ENCODE measurements at regions not wholly inside any gene's neighbourhood (a gene's known extent, or its start where the extent isn't known, plus 50 kb on each side); places are given as distances from the start of the nearest gene placed in this dataset.

GRCh38 chr13:44652168-44652567, 76.0 kb upstream of the TSC22D1 start:
- ChIA-PET CTCF (no interaction called here), POLR2A (no interaction called here), RAD21 (ENCODE audit: low non-redundant PET in 1 of 2, low total read pairs in 2 of 2, uncharacterized antibody in 2 of 2, unreplicated experiment in 2 of 2) (no interaction called here)
- no TSS peak for BruUV-seq (replicated peaks)
- peaks cover 0 to 13% of the 10 kb centered on the region in 2 experiments; a peak in 1 of 4 replicates for H3K4me1 ChIP-seq (ENCODE audit: control insufficient read depth in 1 of 2, insufficient read depth in 2 of 2, low read length in 2 of 2)
- H3K36me3 ChIP-seq (ENCODE audit: control insufficient read depth in 1 of 2, insufficient read depth in 2 of 2, low read length in 2 of 2): no peaks in the 10 kb centered on the region
- H3K4me3 ChIP-seq (replicated peaks in 1 of 2; ENCODE audit: low read depth in 1 of 2, low read length in 2 of 2): no peak overlapping the region
- no peak overlapping the region for H3K4me2 ChIP-seq (ENCODE audit: low read length)
- ATAC-seq (no peak), DNase-seq (ENCODE audit: low read depth, low spot score) (no peak)
- intact Hi-C loops (cut with micrococcal nuclease): no loop called here
- H3K9ac ChIP-seq (ENCODE audit: low read length): no peak overlapping the region
- H3K27me3 ChIP-seq (ENCODE audit: insufficient read depth, low read length): no peaks in the 10 kb centered on the region
- H3K9me2 ChIP-seq (ENCODE audit: insufficient read depth): no peaks in the 10 kb centered on the region
- TF ChIP-seq SP1 (IDR thresholded peaks at IDR 0.05; ENCODE audit: low read depth) (no peak), ZNF274 (IDR thresholded peaks at IDR 0.05; ENCODE audit: low read depth, low read length) (no peak), FOSL1 (IDR thresholded peaks at IDR 0.05; ENCODE audit: low read depth) (no peak), EZH2 (IDR thresholded peaks at IDR 0.05) (no peak), POLR2AphosphoS5 (IDR thresholded peaks at IDR 0.05; ENCODE audit: low read depth, low read length) (no peak), ELF1 (IDR thresholded peaks at IDR 0.05; ENCODE audit: borderline replicate concordance, low read depth) (no peak)
- no peak overlapping the region for H2AFZ ChIP-seq (ENCODE audit: low read depth, low read length, poor library complexity, severe bottlenecking)
- no peaks in the 10 kb centered on the region for H4K20me1 ChIP-seq (ENCODE audit: insufficient read depth)
- no peaks in the 10 kb centered on the region for H3K9me3 ChIP-seq (ENCODE audit: control insufficient read depth in 1 of 2, insufficient read depth in 1 of 2, low read depth in 1 of 2, low read length in 2 of 2)
- no peak overlapping the region for H3K27ac ChIP-seq (ENCODE audit: low read depth, low read length)
- no peaks in the 10 kb centered on the region for H3K79me2 ChIP-seq (ENCODE audit: insufficient read depth, low read length)

DNA sequence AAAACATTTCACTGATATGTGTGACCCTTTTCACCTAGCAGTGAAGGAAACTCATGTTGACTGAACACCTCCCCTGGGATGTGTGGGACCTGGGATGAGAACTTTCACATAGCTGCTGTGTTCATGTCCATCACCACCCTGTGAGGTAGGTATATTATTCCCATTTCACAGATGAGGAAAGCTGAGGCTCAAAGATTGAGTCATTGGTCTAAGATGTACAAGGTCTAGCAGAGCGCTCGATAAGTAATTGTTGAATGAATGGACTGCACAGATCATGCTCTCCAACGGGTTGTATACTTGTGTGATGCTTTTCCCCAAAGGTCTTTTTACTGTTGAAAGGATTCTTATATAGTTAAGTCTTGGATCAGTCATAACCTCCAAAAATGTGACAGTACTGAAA, 75.6 kb upstream of the TSC22D1 start:
- no peak for ATAC-seq
- CTCF ChIA-PET: no interaction called here
- intact Hi-C loops (cut with micrococcal nuclease): no loop called here
- TF ChIP-seq EZH2phosphoT487 (IDR thresholded peaks at IDR 0.05; ENCODE audit: borderline replicate concordance): no peak
- TF ChIP-seq ELF1 (IDR thresholded peaks at IDR 0.05; ENCODE audit: borderline replicate concordance, low read depth): no peak
- no peak for TF ChIP-seq JUND (IDR thresholded peaks at IDR 0.05)
- no peak for TF ChIP-seq CEBPB (IDR thresholded peaks at IDR 0.05; ENCODE audit: low read depth)
- TF ChIP-seq SP1 (IDR thresholded peaks at IDR 0.05; ENCODE audit: low read depth): no peak
- no peak for TF ChIP-seq CBX3 (IDR thresholded peaks at IDR 0.05; ENCODE audit: low read depth)
- TF ChIP-seq SIN3A (IDR thresholded peaks at IDR 0.05; ENCODE audit: low read depth): no peak
- TF ChIP-seq CTCF (IDR thresholded peaks at IDR 0.05 in 2 of 3, conservative IDR thresholded peaks at IDR 0.05 in 1 of 3; ENCODE audit: borderline replicate concordance in 1 of 3, insufficient read depth in 1 of 3, low read depth in 2 of 3, low read length in 2 of 3): no peak
- no peak for TF ChIP-seq TCF7L2 (IDR thresholded peaks at IDR 0.05; ENCODE audit: borderline replicate concordance, extremely low read depth, insufficient read depth, insufficient read length)
- TF ChIP-seq ZNF274 (IDR thresholded peaks at IDR 0.05; ENCODE audit: low read depth, low read length): no peak
- no peak for TF ChIP-seq FOSL1 (IDR thresholded peaks at IDR 0.05; ENCODE audit: low read depth)
- TF ChIP-seq SRF (IDR thresholded peaks at IDR 0.05; ENCODE audit: low read depth): no peak
- no peak for TF ChIP-seq RAD21 (IDR thresholded peaks at IDR 0.05; ENCODE audit: low read depth)
- no peak for TF ChIP-seq ATF3 (IDR thresholded peaks at IDR 0.05)
- TF ChIP-seq MAX (IDR thresholded peaks at IDR 0.05): no peak
- TF ChIP-seq EZH2 (IDR thresholded peaks at IDR 0.05): no peak

More for the DNA sequence above, 75.6 kb upstream of the TSC22D1 start:
- Histone ChIP-seq H3K79me2 (ENCODE audit: insufficient read depth, low read length) (no peaks in the 10 kb centered on the region), H3K4me3 (replicated peaks in 1 of 2; ENCODE audit: low read depth in 1 of 2, low read length in 2 of 2) (no peak overlapping the region), H3K27ac (ENCODE audit: low read depth, low read length) (no peak overlapping the region), H3K4me2 (ENCODE audit: low read length) (no peak overlapping the region), H3K9me2 (ENCODE audit: insufficient read depth) (no peaks in the 10 kb centered on the region), H3K4me1 (ENCODE audit: control insufficient read depth in 1 of 2, insufficient read depth in 2 of 2, low read length in 2 of 2) (peaks cover 0 to 13% of the 10 kb centered on the region in 2 experiments; a peak in 1 of 4 replicates), H2AFZ (ENCODE audit: low read depth, low read length, poor library complexity, severe bottlenecking) (no peak overlapping the region), H3K9me3 (ENCODE audit: control insufficient read depth in 1 of 2, insufficient read depth in 1 of 2, low read depth in 1 of 2, low read length in 2 of 2) (no peaks in the 10 kb centered on the region), H4K20me1 (ENCODE audit: insufficient read depth) (no peaks in the 10 kb centered on the region), H3K9ac (ENCODE audit: low read length) (no peak overlapping the region), H3K36me3 (ENCODE audit: control insufficient read depth in 1 of 2, insufficient read depth in 2 of 2, low read length in 2 of 2) (no peaks in the 10 kb centered on the region), H3K27me3 (ENCODE audit: insufficient read depth, low read length) (no peaks in the 10 kb centered on the region)
- no TSS peak for BruUV-seq (replicated peaks)
- ChIA-PET RAD21 (ENCODE audit: low non-redundant PET in 1 of 2, low total read pairs in 2 of 2, uncharacterized antibody in 2 of 2, unreplicated experiment in 2 of 2) (no interaction called here), POLR2A (no interaction called here)
- no peak for DNase-seq (ENCODE audit: low read depth, low spot score)

Measured in HCT116 (cell line).